ENCODE measurements at regions not wholly inside any gene's neighbourhood (a gene's known extent, or its start where the extent isn't known, plus 50 kb on each side); places are given as distances from the start of the nearest gene placed in this dataset.

- 0 out of 2 replicates have a peak, but pooled peaks cover 4% of the 10 kb centered on the region for H3K9me3 ChIP-seq (ENCODE audit: insufficient read depth, low read depth, low read length)
- no peak overlapping the region for H3K27ac ChIP-seq (ENCODE audit: low read length)
- H3K4me3 ChIP-seq (ENCODE audit: low read length) = no peak overlapping the region
- H3K27me3 ChIP-seq (ENCODE audit: insufficient read depth, low read length) = no peaks in the 10 kb centered on the region
- no peaks in the 10 kb centered on the region for H3K4me1 ChIP-seq (ENCODE audit: insufficient read depth, low read length)
- H3K36me3 ChIP-seq (ENCODE audit: insufficient read depth, low read depth, low read length) = no peaks in the 10 kb centered on the region
- H3K9ac ChIP-seq (ENCODE audit: low read depth, low read length) = no peak overlapping the region
These were observed 922.1 kb downstream of the TFAP2A start for GRCh38 chr6:9492790-9493189.

DNA sequence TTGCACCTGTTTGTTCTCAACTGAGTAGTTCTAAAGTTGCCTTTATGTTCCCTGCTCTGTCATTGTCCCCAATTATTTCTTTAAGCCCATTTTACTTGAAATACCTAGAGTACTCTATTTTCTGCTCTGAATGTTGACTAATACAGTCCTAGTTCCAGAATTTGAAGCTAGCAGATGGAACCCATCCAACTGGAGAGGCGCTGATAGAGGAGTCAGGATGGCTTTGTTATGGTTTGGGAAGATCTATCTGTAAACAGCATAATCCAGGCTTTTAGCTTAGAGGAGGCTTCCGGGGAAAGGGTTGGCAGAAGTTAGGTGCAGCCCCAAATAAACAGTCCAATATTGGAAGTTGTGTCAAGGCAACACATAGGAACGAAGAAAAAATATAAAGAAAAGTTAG lies 927.7 kb downstream of the TFAP2A start:
- Histone ChIP-seq H3K27me3 (ENCODE audit: insufficient read depth, low read length) (no peaks in the 10 kb centered on the region), H3K9ac (ENCODE audit: low read depth, low read length) (no peak overlapping the region), H3K27ac (ENCODE audit: low read length) (no peak overlapping the region), H3K4me3 (ENCODE audit: low read length) (no peak overlapping the region), H3K36me3 (ENCODE audit: insufficient read depth, low read depth, low read length) (no peaks in the 10 kb centered on the region), H3K9me3 (ENCODE audit: insufficient read depth, low read depth, low read length) (no peaks in the 10 kb centered on the region), H3K4me1 (ENCODE audit: insufficient read depth, low read length) (peaks cover 4% of the 10 kb centered on the region; the same call in 1 of the 2 replicates)

- peaks cover 10% of the 10 kb centered on the region; the same call in 1 of the 2 replicates for H3K4me1 ChIP-seq (ENCODE audit: insufficient read depth, low read length)
- no peak overlapping the region for H3K27ac ChIP-seq (ENCODE audit: low read length)
- H3K9ac ChIP-seq (ENCODE audit: low read depth, low read length) = no peak overlapping the region
- no peaks in the 10 kb centered on the region for H3K27me3 ChIP-seq (ENCODE audit: insufficient read depth, low read length)
- no peaks in the 10 kb centered on the region for H3K9me3 ChIP-seq (ENCODE audit: insufficient read depth, low read depth, low read length)
- no peak overlapping the region for H3K4me3 ChIP-seq (ENCODE audit: low read length)
- no peaks in the 10 kb centered on the region for H3K36me3 ChIP-seq (ENCODE audit: insufficient read depth, low read depth, low read length)
These were observed 928.9 kb downstream of the TFAP2A start for GRCh38 chr6:9485992-9486391.

DNA sequence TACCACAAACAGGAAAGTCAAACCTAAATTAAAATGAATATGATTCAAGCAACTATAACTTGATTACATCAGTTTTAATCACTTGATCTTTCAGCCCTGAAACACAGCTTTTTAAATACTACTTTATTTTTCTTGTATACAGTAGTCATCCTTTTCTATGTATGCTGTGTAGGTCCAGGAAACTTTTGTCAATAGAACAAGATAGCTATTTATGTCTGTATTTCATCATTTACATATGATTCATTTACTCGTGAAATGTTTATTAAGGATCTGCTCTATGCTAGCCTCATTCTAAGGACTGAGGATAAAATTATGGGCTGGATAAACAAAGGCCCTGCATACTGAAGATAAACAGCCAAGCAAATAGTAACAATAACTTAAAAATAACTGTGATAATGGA lies 930.2 kb downstream of the TFAP2A start:
- Histone ChIP-seq H3K36me3 (ENCODE audit: insufficient read depth, low read depth, low read length) (no peaks in the 10 kb centered on the region), H3K27me3 (ENCODE audit: insufficient read depth, low read length) (no peaks in the 10 kb centered on the region), H3K9me3 (ENCODE audit: insufficient read depth, low read depth, low read length) (no peaks in the 10 kb centered on the region), H3K4me1 (ENCODE audit: insufficient read depth, low read length) (peaks cover 10% of the 10 kb centered on the region; the same call in 1 of the 2 replicates), H3K27ac (ENCODE audit: low read length) (no peak overlapping the region), H3K9ac (ENCODE audit: low read depth, low read length) (no peak overlapping the region), H3K4me3 (ENCODE audit: low read length) (no peak overlapping the region)

DNA sequence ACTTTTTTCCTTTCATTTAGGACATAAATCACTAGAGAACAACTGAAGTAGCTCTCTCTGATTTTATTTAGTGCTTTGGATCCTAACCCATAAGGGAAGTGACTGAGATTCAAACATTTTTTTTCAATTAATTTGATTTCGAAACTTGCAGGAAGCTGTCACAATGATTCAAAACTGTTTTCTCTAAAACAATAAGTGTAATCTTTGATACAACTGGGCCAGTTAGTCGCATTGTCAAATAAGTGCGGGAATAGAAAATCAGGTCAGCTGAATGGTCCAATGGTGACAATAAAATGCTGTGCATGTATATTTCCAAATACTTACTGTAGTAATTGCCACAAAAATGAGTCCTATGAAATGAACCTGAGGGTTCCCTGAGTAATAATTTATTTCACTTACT lies 930.8 kb downstream of the TFAP2A start:
- no peak overlapping the region for H3K4me3 ChIP-seq (ENCODE audit: low read length)
- no peak overlapping the region for H3K27ac ChIP-seq (ENCODE audit: low read length)
- H3K9me3 ChIP-seq (ENCODE audit: insufficient read depth, low read depth, low read length) = no peaks in the 10 kb centered on the region
- H3K27me3 ChIP-seq (ENCODE audit: insufficient read depth, low read length) = no peaks in the 10 kb centered on the region
- H3K9ac ChIP-seq (ENCODE audit: low read depth, low read length) = no peak overlapping the region
- no peaks in the 10 kb centered on the region for H3K36me3 ChIP-seq (ENCODE audit: insufficient read depth, low read depth, low read length)
- peaks cover 10% of the 10 kb centered on the region; the same call in 1 of the 2 replicates for H3K4me1 ChIP-seq (ENCODE audit: insufficient read depth, low read length)

DNA sequence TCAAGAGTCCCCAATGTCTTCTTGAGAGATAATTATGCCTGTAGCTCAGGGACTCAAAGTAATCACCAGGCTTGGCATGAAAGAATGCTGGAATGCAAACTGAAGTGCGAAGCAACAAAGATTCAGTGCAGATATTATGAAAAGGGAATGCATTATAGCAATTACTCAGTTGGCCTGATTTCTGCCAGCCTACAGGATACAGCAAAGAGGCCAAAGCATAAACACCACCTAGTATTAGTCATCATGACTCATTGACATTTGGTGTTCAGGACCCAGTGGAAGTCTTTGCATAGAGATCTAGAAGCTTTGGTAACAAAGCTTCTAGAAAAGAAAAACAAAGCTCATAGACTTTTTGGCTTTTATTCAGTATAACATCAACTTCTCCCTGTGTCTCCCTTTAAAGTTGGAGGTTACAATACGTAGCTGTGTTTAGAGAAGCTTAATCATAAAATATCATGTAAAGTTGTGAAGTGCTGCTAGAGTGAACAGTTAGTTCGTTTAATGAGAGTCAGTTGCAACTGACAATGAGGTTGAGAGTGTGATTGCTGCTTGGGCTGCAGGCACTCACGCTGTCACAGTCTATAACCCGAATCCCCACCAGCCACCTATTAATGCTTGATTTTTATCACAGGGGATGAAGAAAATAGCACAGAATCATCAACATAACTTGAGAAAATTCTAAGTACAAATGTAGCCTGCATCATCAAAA lies 932.7 kb downstream of the TFAP2A start:
- Histone ChIP-seq H3K4me3 (ENCODE audit: low read length) (peak overlapping the region; percentile 2; the same call in 1 of the 2 replicates), H3K9me3 (ENCODE audit: insufficient read depth, low read depth, low read length) (no peaks in the 10 kb centered on the region), H3K27me3 (ENCODE audit: insufficient read depth, low read length) (no peaks in the 10 kb centered on the region), H3K9ac (ENCODE audit: low read depth, low read length) (no peak overlapping the region), H3K27ac (ENCODE audit: low read length) (peak overlapping the region; percentile 30), H3K4me1 (ENCODE audit: insufficient read depth, low read length) (peaks cover 10% of the 10 kb centered on the region; the same call in 1 of the 2 replicates), H3K36me3 (ENCODE audit: insufficient read depth, low read depth, low read length) (no peaks in the 10 kb centered on the region)

DNA sequence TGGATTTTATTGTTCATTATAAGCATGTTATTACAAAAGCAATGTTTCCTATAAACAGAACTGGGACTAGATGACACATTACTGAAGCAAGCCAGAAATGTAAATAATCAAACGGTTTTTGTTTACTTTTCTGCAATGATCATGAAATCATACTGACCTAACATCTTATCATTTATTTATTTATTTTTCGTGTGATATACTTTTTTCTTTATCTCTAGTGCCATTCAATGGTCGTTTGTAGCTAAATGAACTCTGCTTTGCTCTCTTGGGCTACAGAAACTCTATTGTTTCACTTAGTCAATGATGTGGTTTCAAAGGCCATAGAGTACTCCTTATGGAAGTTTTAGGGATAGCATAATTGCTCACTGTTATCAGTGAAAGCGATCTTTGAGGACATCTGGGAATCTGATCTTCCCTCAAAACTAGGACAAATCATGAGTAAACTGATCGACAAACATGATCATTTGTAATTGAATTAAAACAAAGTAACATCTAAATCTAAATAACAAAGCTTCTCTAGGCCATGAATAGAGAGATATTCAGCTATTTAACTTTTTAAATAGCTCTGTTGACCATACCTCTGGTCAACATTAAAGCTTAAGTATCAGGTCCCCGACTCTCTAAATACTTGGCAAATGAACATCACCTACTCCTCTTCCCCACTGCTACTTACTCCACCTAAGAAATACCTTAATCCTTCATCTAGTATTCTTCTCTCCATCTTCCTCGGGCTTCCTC lies 933.4 kb downstream of the TFAP2A start:
- Histone ChIP-seq H3K27me3 (ENCODE audit: insufficient read depth, low read length) (no peaks in the 10 kb centered on the region), H3K27ac (ENCODE audit: low read length) (peak overlapping the region; percentile 30), H3K4me3 (ENCODE audit: low read length) (peak overlapping the region; percentile 2; the same call in 1 of the 2 replicates), H3K9ac (ENCODE audit: low read depth, low read length) (no peak overlapping the region), H3K9me3 (ENCODE audit: insufficient read depth, low read depth, low read length) (no peaks in the 10 kb centered on the region), H3K36me3 (ENCODE audit: insufficient read depth, low read depth, low read length) (no peaks in the 10 kb centered on the region), H3K4me1 (ENCODE audit: insufficient read depth, low read length) (peaks cover 10% of the 10 kb centered on the region; the same call in 1 of the 2 replicates)

- no peak overlapping the region for H3K4me3 ChIP-seq (ENCODE audit: low read length)
- no peak overlapping the region for H3K27ac ChIP-seq (ENCODE audit: low read length)
- peaks cover 5% of the 10 kb centered on the region; the same call in 1 of the 2 replicates for H3K4me1 ChIP-seq (ENCODE audit: insufficient read depth, low read length)
- no peaks in the 10 kb centered on the region for H3K9me3 ChIP-seq (ENCODE audit: insufficient read depth, low read depth, low read length)
- H3K9ac ChIP-seq (ENCODE audit: low read depth, low read length) = no peak overlapping the region
- H3K27me3 ChIP-seq (ENCODE audit: insufficient read depth, low read length) = no peaks in the 10 kb centered on the region
- no peaks in the 10 kb centered on the region for H3K36me3 ChIP-seq (ENCODE audit: insufficient read depth, low read depth, low read length)
These were observed 946.6 kb downstream of the TFAP2A start for GRCh38 chr6:9468277-9468676.

DNA sequence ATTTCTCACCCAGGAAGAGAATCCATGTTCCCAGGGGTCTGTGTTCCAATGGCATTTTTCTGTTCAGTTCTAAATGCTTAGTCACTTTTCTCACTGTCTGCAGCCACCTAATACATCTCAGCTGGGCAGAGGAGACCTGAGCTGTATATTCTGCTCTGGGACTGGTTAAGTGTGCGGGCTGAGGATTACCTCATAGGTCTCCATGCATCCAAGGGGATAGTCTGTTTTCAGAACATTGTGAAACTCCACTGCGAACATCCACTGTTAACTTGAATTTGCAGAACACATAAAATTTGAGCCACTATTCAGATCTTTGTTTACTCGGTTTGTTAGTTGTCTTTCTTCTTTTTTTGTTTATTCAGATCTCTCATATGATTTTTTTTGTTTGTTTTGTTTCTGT lies 947.1 kb downstream of the TFAP2A start:
- H3K9ac ChIP-seq (ENCODE audit: low read depth, low read length) = no peak overlapping the region
- no peaks in the 10 kb centered on the region for H3K9me3 ChIP-seq (ENCODE audit: insufficient read depth, low read depth, low read length)
- H3K36me3 ChIP-seq (ENCODE audit: insufficient read depth, low read depth, low read length) = no peaks in the 10 kb centered on the region
- peaks cover 5% of the 10 kb centered on the region; the same call in 1 of the 2 replicates for H3K4me1 ChIP-seq (ENCODE audit: insufficient read depth, low read length)
- no peaks in the 10 kb centered on the region for H3K27me3 ChIP-seq (ENCODE audit: insufficient read depth, low read length)
- H3K4me3 ChIP-seq (ENCODE audit: low read length) = no peak overlapping the region
- no peak overlapping the region for H3K27ac ChIP-seq (ENCODE audit: low read length)

GRCh38 chr6:9464583-9464982 lies 950.3 kb downstream of the TFAP2A start:
- Histone ChIP-seq H3K9me3 (ENCODE audit: insufficient read depth, low read depth, low read length) (no peaks in the 10 kb centered on the region), H3K4me3 (ENCODE audit: low read length) (no peak overlapping the region), H3K27ac (ENCODE audit: low read length) (no peak overlapping the region), H3K36me3 (ENCODE audit: insufficient read depth, low read depth, low read length) (no peaks in the 10 kb centered on the region), H3K27me3 (ENCODE audit: insufficient read depth, low read length) (no peaks in the 10 kb centered on the region), H3K9ac (ENCODE audit: low read depth, low read length) (no peak overlapping the region), H3K4me1 (ENCODE audit: insufficient read depth, low read length) (peaks cover 5% of the 10 kb centered on the region; the same call in 1 of the 2 replicates)

- Histone ChIP-seq H3K4me3 (ENCODE audit: low read length) (no peak overlapping the region), H3K9ac (ENCODE audit: low read depth, low read length) (no peak overlapping the region), H3K27me3 (ENCODE audit: insufficient read depth, low read length) (no peaks in the 10 kb centered on the region), H3K4me1 (ENCODE audit: insufficient read depth, low read length) (peaks cover 9% of the 10 kb centered on the region; the same call in 1 of the 2 replicates), H3K27ac (ENCODE audit: low read length) (no peak overlapping the region), H3K36me3 (ENCODE audit: insufficient read depth, low read depth, low read length) (no peaks in the 10 kb centered on the region), H3K9me3 (ENCODE audit: insufficient read depth, low read depth, low read length) (no peaks in the 10 kb centered on the region)
These were observed 951.6 kb downstream of the TFAP2A start for GRCh38 chr6:9463311-9463710.

DNA sequence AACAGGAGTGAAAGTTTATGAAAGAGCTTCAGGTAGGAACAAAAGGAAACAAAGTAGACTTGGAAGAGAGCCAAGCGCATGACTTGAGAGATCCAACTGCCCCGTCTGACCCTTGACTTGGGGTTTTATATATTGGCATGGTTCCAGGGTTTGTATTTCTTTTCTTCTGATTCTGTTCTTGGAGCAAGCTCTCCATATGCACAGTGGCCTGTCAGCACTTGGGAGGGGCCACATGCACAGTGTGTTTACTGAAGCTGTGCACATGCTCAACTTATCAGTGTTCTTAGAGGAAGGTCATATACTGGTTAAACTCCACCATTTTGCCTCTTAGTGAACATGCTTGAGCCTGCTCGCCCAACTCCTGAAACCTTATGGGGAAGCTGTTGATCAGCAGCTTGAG lies 953.7 kb downstream of the TFAP2A start:
- Histone ChIP-seq H3K36me3 (ENCODE audit: insufficient read depth, low read depth, low read length) (no peaks in the 10 kb centered on the region), H3K9ac (ENCODE audit: low read depth, low read length) (no peak overlapping the region), H3K27ac (ENCODE audit: low read length) (no peak overlapping the region)

More for the DNA sequence above, 953.7 kb downstream of the TFAP2A start:
- Histone ChIP-seq H3K4me3 (ENCODE audit: low read length) (no peak overlapping the region), H3K27me3 (ENCODE audit: insufficient read depth, low read length) (no peaks in the 10 kb centered on the region), H3K4me1 (ENCODE audit: insufficient read depth, low read length) (peaks cover 24% of the 10 kb centered on the region; the same call in 1 of the 2 replicates), H3K9me3 (ENCODE audit: insufficient read depth, low read depth, low read length) (no peaks in the 10 kb centered on the region)
